HEK293 (cell line): ENCODE measurements at regions not wholly inside any gene's neighbourhood (a gene's known extent, or its start where the extent isn't known, plus 50 kb on each side); places are given as distances from the start of the nearest gene placed in this dataset.

Experiments used
- CTCF ChIA-PET: fragments of 350-600 bp; formaldehyde crosslinking; extraction: SDS; loops from one replicate; lab custom pipeline; 2021; ENCODE audit warnings: antibody characterized with exemption; lab: Yijun Ruan, JAX
- POLR2A ChIA-PET: fragments of 300-600 bp; formaldehyde crosslinking; extraction: SDS; loops from one replicate; lab custom pipeline; 2020; ENCODE audit warnings: antibody characterized with exemption, inconsistent platforms; lab: Yijun Ruan, JAX
- H3K27ac ChIP-seq: fragments of 200-500 bp; sonication (Bioruptor generic); 2 replicates; pipeline ENCODE4 v1.5.1; 2014; ENCODE audit warnings: low read depth, low read length, control low read depth, inconsistent platforms; ENCODE audit errors: extremely low read depth
- H3K36me3 ChIP-seq, 2 experiments: fragments of 200-500 bp in 1 of 2; sonication (Bioruptor generic) in 1 of 2; 1 replicate in 1 of 2; 2 replicates in 1 of 2; pipeline ENCODE4 v1.5.1; 2014 to 2017; ENCODE audit warnings: inconsistent platforms in 2 of 2, low read length in 2 of 2; ENCODE audit not compliant: control insufficient read depth in 2 of 2, insufficient read depth in 1 of 2
- H3K4me1 ChIP-seq: fragments of 200-500 bp; sonication (Bioruptor generic); 2 replicates; pipeline ENCODE4 v1.5.1; 2014; ENCODE audit warnings: mild to moderate bottlenecking, low read length, inconsistent platforms; ENCODE audit not compliant: control insufficient read depth, insufficient read depth
- H3K4me3 ChIP-seq: 2 replicates; pipeline ENCODE4 v1.5.1; 2011; ENCODE audit warnings: low read depth, mild to moderate bottlenecking, control low read depth, low read length, moderate library complexity
- H3K9me3 ChIP-seq: fragments of 200-500 bp; sonication (Bioruptor generic); 2 replicates; pipeline ENCODE4 v1.5.1; 2014; ENCODE audit warnings: low read depth, low read length, inconsistent platforms; ENCODE audit not compliant: control insufficient read depth, insufficient read depth
- BCL11A ChIP-seq: fragments of 450-650 bp; formaldehyde crosslinking; IDR thresholded peaks from 2 replicates; pipeline ENCODE4 v1.5.1; 2016; ENCODE audit warnings: low read depth, missing biosample characterization, missing genetic modification characterization
- FEZF1 ChIP-seq: fragments of 450-650 bp; formaldehyde crosslinking; IDR thresholded peaks from 2 replicates; pipeline ENCODE4 v1.5.1; 2016; ENCODE audit warnings: missing biosample characterization, missing genetic modification characterization
- HOXA7 ChIP-seq: sonication (generic); formaldehyde crosslinking; IDR thresholded peaks from 2 replicates; pipeline ENCODE4 v1.8.1; 2022; ENCODE audit warnings: missing genetic modification reagents, borderline replicate concordance
- KLF10 ChIP-seq: fragments of 450-650 bp; IDR thresholded peaks from 2 replicates; pipeline ENCODE4 v1.5.1; 2018; ENCODE audit warnings: missing biosample characterization, mild to moderate bottlenecking, missing genetic modification characterization
- KLF17 ChIP-seq: fragments of 450-650 bp; formaldehyde crosslinking; IDR thresholded peaks from 2 replicates; pipeline ENCODE4 v1.5.1; 2016; ENCODE audit warnings: missing biosample characterization, missing genetic modification characterization
- KLF7 ChIP-seq: fragments of 450-650 bp; formaldehyde crosslinking; IDR thresholded peaks from 2 replicates; pipeline ENCODE4 v1.5.1; 2016; ENCODE audit warnings: missing biosample characterization, missing genetic modification characterization, borderline replicate concordance
- REPIN1 ChIP-seq: fragments of 450-650 bp; formaldehyde crosslinking; IDR thresholded peaks from 2 replicates; pipeline ENCODE4 v1.5.1; 2017; ENCODE audit warnings: missing biosample characterization, missing genetic modification characterization, low read depth
- ZBTB21 ChIP-seq: fragments of 450-650 bp; formaldehyde crosslinking; IDR thresholded peaks from 2 replicates; pipeline ENCODE4 v1.5.1; 2017; ENCODE audit warnings: missing biosample characterization, missing genetic modification characterization
- ZEB2 ChIP-seq: fragments of 450-650 bp; formaldehyde crosslinking; IDR thresholded peaks from 2 replicates; pipeline ENCODE4 v1.5.1; 2016; ENCODE audit warnings: missing biosample characterization, missing genetic modification characterization
- ZNF10 ChIP-seq: fragments of 450-650 bp; formaldehyde crosslinking; IDR thresholded peaks from 2 replicates; pipeline ENCODE4 v1.5.1; 2017; ENCODE audit warnings: missing biosample characterization, missing genetic modification characterization
- ZNF138 ChIP-seq: fragments of 450-650 bp; formaldehyde crosslinking; IDR thresholded peaks from 2 replicates; pipeline ENCODE4 v1.5.1; 2016; ENCODE audit warnings: missing biosample characterization, missing genetic modification characterization, borderline replicate concordance
- ZNF16 ChIP-seq: fragments of 450-650 bp; formaldehyde crosslinking; IDR thresholded peaks from 2 replicates; pipeline ENCODE4 v1.5.1; 2016; ENCODE audit warnings: low read depth, missing biosample characterization, missing genetic modification characterization
- ZNF18 ChIP-seq: fragments of 450-650 bp; formaldehyde crosslinking; IDR thresholded peaks from 2 replicates; pipeline ENCODE4 v1.5.1; 2016; ENCODE audit warnings: missing biosample characterization, missing genetic modification characterization
- ZNF184 ChIP-seq: fragments of 450-650 bp; IDR thresholded peaks from 2 replicates; pipeline ENCODE4 v1.5.1; 2018; ENCODE audit warnings: missing biosample characterization, mild to moderate bottlenecking, missing genetic modification characterization
- ZNF223 ChIP-seq: fragments of 450-650 bp; formaldehyde crosslinking; IDR thresholded peaks from 2 replicates; pipeline ENCODE4 v1.5.1; 2016; ENCODE audit warnings: missing biosample characterization, missing genetic modification characterization
- ZNF26 ChIP-seq: fragments of 450-650 bp; formaldehyde crosslinking; IDR thresholded peaks from 2 replicates; pipeline ENCODE4 v1.5.1; 2016; ENCODE audit warnings: missing biosample characterization, missing genetic modification characterization
- ZNF37A ChIP-seq: fragments of 450-650 bp; IDR thresholded peaks from 2 replicates; pipeline ENCODE4 v1.5.1; 2018; ENCODE audit warnings: missing biosample characterization, missing genetic modification characterization
- ZNF510 ChIP-seq: fragments of 450-650 bp; formaldehyde crosslinking; IDR thresholded peaks from 2 replicates; pipeline ENCODE4 v1.5.1; 2018; ENCODE audit warnings: mild to moderate bottlenecking, missing genetic modification characterization, missing biosample characterization; ENCODE audit not compliant: insufficient replicate concordance
- ZNF529 ChIP-seq: fragments of 450-650 bp; formaldehyde crosslinking; IDR thresholded peaks from 2 replicates; pipeline ENCODE4 v1.5.1; 2017; ENCODE audit warnings: missing genetic modification characterization, missing biosample characterization; ENCODE audit not compliant: insufficient replicate concordance
- ZNF548 ChIP-seq: fragments of 450-650 bp; formaldehyde crosslinking; IDR thresholded peaks from 2 replicates; pipeline ENCODE4 v1.5.1; 2016; ENCODE audit warnings: missing biosample characterization, missing genetic modification characterization
- ZNF561 ChIP-seq: fragments of 450-650 bp; IDR thresholded peaks from 2 replicates; pipeline ENCODE4 v1.5.1; 2018; ENCODE audit warnings: missing biosample characterization, missing genetic modification characterization, borderline replicate concordance
- ZNF626 ChIP-seq: fragments of 450-650 bp; sonication (Bioruptor Pico); formaldehyde crosslinking; IDR thresholded peaks from 2 replicates; pipeline ENCODE4 v1.5.1; 2018; ENCODE audit warnings: missing biosample characterization, missing genetic modification characterization, inconsistent platforms
- ZNF658 ChIP-seq: fragments of 450-650 bp; formaldehyde crosslinking; IDR thresholded peaks from 2 replicates; pipeline ENCODE4; 2016; ENCODE audit warnings: missing biosample characterization, missing genetic modification characterization
- ZNF701 ChIP-seq: fragments of 450-650 bp; formaldehyde crosslinking; IDR thresholded peaks from 2 replicates; pipeline ENCODE4 v1.5.1; 2016; ENCODE audit warnings: missing biosample characterization, missing genetic modification characterization
- ZSCAN23 ChIP-seq: fragments of 450-650 bp; formaldehyde crosslinking; IDR thresholded peaks from 2 replicates; pipeline ENCODE4 v1.5.1; 2016; ENCODE audit warnings: missing biosample characterization, missing genetic modification characterization

GRCh38 chr17:34098699-34099098 lies 156.4 kb upstream of the CCL2 start:
- no peaks in the 10 kb centered on the region for H3K4me1 ChIP-seq
- POLR2A ChIA-PET: no interaction called here
- H3K4me3 ChIP-seq: no peak overlapping the region
- H3K36me3 ChIP-seq: no peaks in the 10 kb centered on the region
- H3K9me3 ChIP-seq: no peaks in the 10 kb centered on the region
- no peak overlapping the region for H3K27ac ChIP-seq
- TF ChIP-seq ZNF626 (no peak), ZNF548 (tag by site-specific recombination) (no peak), FEZF1 (no peak), BCL11A (tag by site-specific recombination) (no peak), ZNF223 (no peak), ZBTB21 (no peak), KLF7 (tag by site-specific recombination) (no peak), ZNF26 (tag by site-specific recombination) (no peak), ZNF138 (tag by site-specific recombination) (no peak), KLF10 (tag by site-specific recombination) (no peak), ZNF18 (tag by site-specific recombination) (no peak), ZNF701 (no peak), HOXA7 (CRISPR knock-in tag) (no peak), ZNF16 (tag by site-specific recombination) (no peak), ZNF37A (tag by site-specific recombination) (no peak), ZEB2 (tag by site-specific recombination) (no peak), ZNF184 (tag by site-specific recombination) (no peak), ZNF561 (tag by site-specific recombination) (no peak), ZSCAN23 (no peak)
- CTCF ChIA-PET: no interaction called here

- ChIA-PET CTCF (interaction anchor here (0.6 kb wide), 1 partner anchor 374 kb away, joined by 4 read pairs; no protein-coding TSS in a partner anchor), POLR2A (no interaction called here)
- no peak for TF ChIP-seq ZNF658 (tag by site-specific recombination)
- no peak for TF ChIP-seq ZNF510 (tag by site-specific recombination)
- no peak for TF ChIP-seq ZNF10 (tag by site-specific recombination)
- TF ChIP-seq KLF17 (tag by site-specific recombination): no peak
- TF ChIP-seq REPIN1: no peak
- TF ChIP-seq HOXA7 (CRISPR knock-in tag): no peak
- no peak for TF ChIP-seq ZNF529 (tag by site-specific recombination)
- no peaks in the 10 kb centered on the region for H3K36me3 ChIP-seq
- no peak overlapping the region for H3K27ac ChIP-seq
- H3K9me3 ChIP-seq: no peaks in the 10 kb centered on the region
- H3K4me3 ChIP-seq: no peak overlapping the region
- H3K4me1 ChIP-seq: no peaks in the 10 kb centered on the region
These were observed 155.1 kb upstream of the CCL2 start for GRCh38 chr17:34099859-34100515.
